ENCODE measurements at regions not wholly inside any gene's neighbourhood (a gene's known extent, or its start where the extent isn't known, plus 50 kb on each side); places are given as distances from the start of the nearest gene placed in this dataset.

- Mint-ChIP-seq H3K9me3 (peaks cover 7 to 15% of the 10 kb centered on the region in 2 donors), H3K4me3 (no peak overlapping the region)
- DNase-seq = no peak
Observed at GRCh38 chr1:217186664-217187063, 444.2 kb downstream of the GPATCH2 start.

GRCh38 chr1:217184854-217185253, 446.0 kb downstream of the GPATCH2 start:
- Mint-ChIP-seq H3K27ac (no peak overlapping the region), H3K4me1 (ENCODE audit: low read depth) (no peaks in the 10 kb centered on the region), H3K9me3 (peaks cover 7 to 12% of the 10 kb centered on the region in 2 donors), H3K4me3 (no peak overlapping the region), H3K36me3 (ENCODE audit: insufficient read depth in 2 of 2) (peaks cover 0 to 2% of the 10 kb centered on the region in 2 donors), H3K27me3 (ENCODE audit: low read depth) (no peaks in the 10 kb centered on the region)
- DNase-seq = no peak
- ATAC-seq (replicated peaks in 1 of 2) = no peak

More at GRCh38 chr1:217186664-217187063, 444.2 kb downstream of the GPATCH2 start:
- no peak for ATAC-seq (replicated peaks in 1 of 2)
- no peaks in the 10 kb centered on the region for H3K27me3 Mint-ChIP-seq (ENCODE audit: low read depth)
- peaks cover 0 to 2% of the 10 kb centered on the region in 2 donors for H3K36me3 Mint-ChIP-seq (ENCODE audit: insufficient read depth in 2 of 2)
- no peaks in the 10 kb centered on the region for H3K4me1 Mint-ChIP-seq (ENCODE audit: low read depth)
- H3K27ac Mint-ChIP-seq = no peak overlapping the region

- peaks cover 8 to 13% of the 10 kb centered on the region in 2 donors for H3K9me3 Mint-ChIP-seq
- peaks cover 0 to 2% of the 10 kb centered on the region in 2 donors for H3K36me3 Mint-ChIP-seq (ENCODE audit: insufficient read depth in 2 of 2)
- no peak overlapping the region for H3K4me3 Mint-ChIP-seq
- no peaks in the 10 kb centered on the region for H3K4me1 Mint-ChIP-seq (ENCODE audit: low read depth)
- no peak overlapping the region for H3K27ac Mint-ChIP-seq
- no peaks in the 10 kb centered on the region for H3K27me3 Mint-ChIP-seq (ENCODE audit: low read depth)
- ATAC-seq (replicated peaks in 1 of 2) = no peak
- no peak for DNase-seq
Observed at GRCh38 chr1:217182992-217183391, 447.9 kb downstream of the GPATCH2 start.

- H3K27me3 Mint-ChIP-seq (ENCODE audit: low read depth) = no peaks in the 10 kb centered on the region
- H3K4me1 Mint-ChIP-seq (ENCODE audit: low read depth) = no peaks in the 10 kb centered on the region
- peaks cover 7 to 9% of the 10 kb centered on the region in 2 donors for H3K9me3 Mint-ChIP-seq
- DNase-seq (no peak), ATAC-seq (replicated peaks in 1 of 2) (no peak)
- no peak overlapping the region for H3K27ac Mint-ChIP-seq
- H3K36me3 Mint-ChIP-seq (ENCODE audit: insufficient read depth in 2 of 2) = no peaks in the 10 kb centered on the region
- H3K4me3 Mint-ChIP-seq = no peak overlapping the region
Observed at GRCh38 chr1:217181756-217182155, 449.1 kb downstream of the GPATCH2 start.

GRCh38 chr1:217181176-217181746, 449.6 kb downstream of the GPATCH2 start:
- H3K9me3 Mint-ChIP-seq = peaks cover 7 to 9% of the 10 kb centered on the region in 2 donors
- no peaks in the 10 kb centered on the region for H3K4me1 Mint-ChIP-seq (ENCODE audit: low read depth)
- no peaks in the 10 kb centered on the region for H3K27me3 Mint-ChIP-seq (ENCODE audit: low read depth)
- no peak overlapping the region for H3K4me3 Mint-ChIP-seq
- no peak for ATAC-seq (replicated peaks in 1 of 2)
- H3K27ac Mint-ChIP-seq = no peak overlapping the region
- no peaks in the 10 kb centered on the region for H3K36me3 Mint-ChIP-seq (ENCODE audit: insufficient read depth in 2 of 2)
- no peak for DNase-seq

- Mint-ChIP-seq H3K27me3 (ENCODE audit: low read depth) (no peaks in the 10 kb centered on the region), H3K4me3 (no peak overlapping the region), H3K9me3 (peaks cover 5 to 9% of the 10 kb centered on the region in 2 donors), H3K27ac (no peak overlapping the region), H3K4me1 (ENCODE audit: low read depth) (no peaks in the 10 kb centered on the region), H3K36me3 (ENCODE audit: insufficient read depth in 2 of 2) (no peaks in the 10 kb centered on the region)
- ATAC-seq (replicated peaks in 1 of 2) = no peak
- DNase-seq = no peak
Observed at GRCh38 chr1:217180443-217180842, 450.4 kb downstream of the GPATCH2 start.

GRCh38 chr1:217164403-217164802, 441.2 kb upstream of the ESRRG start:
- Mint-ChIP-seq H3K27me3 (ENCODE audit: low read depth) (no peaks in the 10 kb centered on the region), H3K9me3 (peaks cover 2 to 3% of the 10 kb centered on the region in 2 donors), H3K4me1 (ENCODE audit: low read depth) (no peaks in the 10 kb centered on the region), H3K4me3 (no peak overlapping the region), H3K27ac (no peak overlapping the region), H3K36me3 (ENCODE audit: insufficient read depth in 2 of 2) (no peaks in the 10 kb centered on the region)
- ATAC-seq (replicated peaks in 1 of 2) = no peak
- DNase-seq = no peak

GRCh38 chr1:217153361-217153760, 430.1 kb upstream of the ESRRG start:
- H3K27me3 Mint-ChIP-seq (ENCODE audit: low read depth) = no peaks in the 10 kb centered on the region
- H3K4me3 Mint-ChIP-seq = no peak overlapping the region
- DNase-seq (no peak), ATAC-seq (replicated peaks in 1 of 2) (no peak)
- no peaks in the 10 kb centered on the region for H3K4me1 Mint-ChIP-seq (ENCODE audit: low read depth)
- H3K36me3 Mint-ChIP-seq (ENCODE audit: insufficient read depth in 2 of 2) = no peaks in the 10 kb centered on the region
- H3K9me3 Mint-ChIP-seq = peaks cover 3% of the 10 kb centered on the region in 2 donors
- H3K27ac Mint-ChIP-seq = no peak overlapping the region

- Mint-ChIP-seq H3K36me3 (ENCODE audit: insufficient read depth in 2 of 2) (no peaks in the 10 kb centered on the region), H3K9me3 (peaks cover 3 to 6% of the 10 kb centered on the region in 2 donors), H3K4me3 (no peak overlapping the region), H3K4me1 (ENCODE audit: low read depth) (no peaks in the 10 kb centered on the region), H3K27ac (no peak overlapping the region), H3K27me3 (ENCODE audit: low read depth) (no peaks in the 10 kb centered on the region)
- ATAC-seq (replicated peaks in 1 of 2) = no peak
- DNase-seq = no peak
Observed at GRCh38 chr1:217150366-217150765, 427.1 kb upstream of the ESRRG start.

GRCh38 chr1:217149791-217150190, 426.6 kb upstream of the ESRRG start:
- peaks cover 0 to 2% of the 10 kb centered on the region in 2 donors for H3K36me3 Mint-ChIP-seq (ENCODE audit: insufficient read depth in 2 of 2)
- H3K27me3 Mint-ChIP-seq (ENCODE audit: low read depth) = no peaks in the 10 kb centered on the region
- no peak overlapping the region for H3K4me3 Mint-ChIP-seq
- ATAC-seq (replicated peaks in 1 of 2) (no peak), DNase-seq (no peak)
- peaks cover 3 to 9% of the 10 kb centered on the region in 2 donors for H3K9me3 Mint-ChIP-seq
- no peaks in the 10 kb centered on the region for H3K4me1 Mint-ChIP-seq (ENCODE audit: low read depth)
- no peak overlapping the region for H3K27ac Mint-ChIP-seq

- Mint-ChIP-seq H3K9me3 (peaks cover 1 to 4% of the 10 kb centered on the region in 2 donors), H3K36me3 (ENCODE audit: insufficient read depth in 2 of 2) (peaks cover 6 to 7% of the 10 kb centered on the region in 2 donors), H3K27me3 (ENCODE audit: low read depth) (peaks cover 40% of the 10 kb centered on the region), H3K27ac (no peak overlapping the region), H3K4me1 (ENCODE audit: low read depth) (no peaks in the 10 kb centered on the region), H3K4me3 (no peak overlapping the region)
- ATAC-seq (replicated peaks in 1 of 2) (no peak), DNase-seq (no peak)
Observed at GRCh38 chr1:217141711-217142110, 418.5 kb upstream of the ESRRG start.

GRCh38 chr1:217140041-217140901, 417.0 kb upstream of the ESRRG start:
- Mint-ChIP-seq H3K27me3 (ENCODE audit: low read depth) (peaks cover 54% of the 10 kb centered on the region), H3K36me3 (ENCODE audit: insufficient read depth in 2 of 2) (peaks cover 6 to 7% of the 10 kb centered on the region in 2 donors), H3K4me1 (ENCODE audit: low read depth) (peaks cover 8% of the 10 kb centered on the region), H3K4me3 (no peak overlapping the region), H3K27ac (no peak overlapping the region), H3K9me3 (peaks cover 1 to 2% of the 10 kb centered on the region in 2 donors)
- no peak for DNase-seq
- no peak for ATAC-seq (replicated peaks in 1 of 2)

- Mint-ChIP-seq H3K27me3 (ENCODE audit: low read depth) (peaks cover 62% of the 10 kb centered on the region), H3K4me3 (no peak overlapping the region), H3K9me3 (peaks cover 0 to 1% of the 10 kb centered on the region in 2 donors), H3K4me1 (ENCODE audit: low read depth) (peaks cover 13% of the 10 kb centered on the region), H3K27ac (no peak overlapping the region), H3K36me3 (ENCODE audit: insufficient read depth in 2 of 2) (peaks cover 6% of the 10 kb centered on the region in 2 donors)
- DNase-seq = no peak
- ATAC-seq (replicated peaks in 1 of 2) = no peak
Observed at GRCh38 chr1:217139513-217139912, 416.3 kb upstream of the ESRRG start.

Measured in activated T-cell treated with anti-CD3 and anti-CD28 coated beads, Interleukin-2, amount 50 U/mL, for 72 hours (primary cell).